SU-DHL-6 (cell line): ENCODE measurements at regions not wholly inside any gene's neighbourhood (a gene's known extent, or its start where the extent isn't known, plus 50 kb on each side); places are given as distances from the start of the nearest gene placed in this dataset.

Experiments used
- H2AFZ ChIP-seq: fragments of 200-600 bp; sonication (generic); 2 replicates; pipeline ENCODE4 v1.6.1; 2014; ENCODE audit warnings: low read depth, mild to moderate bottlenecking, moderate library complexity, mixed read lengths, antibody characterized with exemption, low read length; ENCODE audit not compliant: severe bottlenecking
- H3F3A ChIP-seq: fragments of 200-600 bp; shearing (Covaris generic); 2 replicates; pipeline ENCODE4 v1.6.0; 2016; ENCODE audit warnings: antibody characterized with exemption, mild to moderate bottlenecking; ENCODE audit not compliant: insufficient read depth
- H3K27ac ChIP-seq: fragments of 200-600 bp; sonication (generic); 2 replicates; pipeline ENCODE4 v1.5.1; 2016; ENCODE audit warnings: low read depth, mild to moderate bottlenecking, low read length, moderate library complexity, mixed read lengths
- H3K27me3 ChIP-seq: fragments of 200-600 bp; sonication (generic), shearing (Covaris generic); 2 replicates; pipeline ENCODE4 v1.6.0; 2014; ENCODE audit warnings: mild to moderate bottlenecking, low read length
- H3K36me3 ChIP-seq: fragments of 200-600 bp; sonication (generic); 2 replicates; pipeline ENCODE4 v1.6.1; 2014; ENCODE audit warnings: mild to moderate bottlenecking, low read length, mixed read lengths
- H3K4me2 ChIP-seq: fragments of 300-600, 200-600 bp; shearing (Covaris generic), sonication (generic); 2 replicates; pipeline ENCODE4 v1.6.0; 2014; ENCODE audit warnings: low read length, low read depth, mild to moderate bottlenecking; ENCODE audit not compliant: poor library complexity, severe bottlenecking
- H3K4me3 ChIP-seq: fragments of 200-600 bp; sonication (generic); 2 replicates; pipeline ENCODE4 v1.5.1; 2014; ENCODE audit warnings: antibody characterized with exemption, low read length, mild to moderate bottlenecking, mixed read lengths; ENCODE audit not compliant: insufficient read depth, poor library complexity, severe bottlenecking
- H3K79me2 ChIP-seq: fragments of 200-600 bp; sonication (generic); 2 replicates; pipeline ENCODE4 v1.6.1; 2014; ENCODE audit warnings: mild to moderate bottlenecking, low read length, moderate library complexity; ENCODE audit not compliant: insufficient read depth
- H3K9ac ChIP-seq: fragments of 200-600 bp; sonication (generic); 2 replicates; pipeline ENCODE4 v1.7.0; 2014; ENCODE audit warnings: mild to moderate bottlenecking, low read length
- H3K9me2 ChIP-seq: fragments of 200-600 bp; sonication (generic); replicated peaks from 2 replicates; pipeline ENCODE4 v1.6.1; 2014; ENCODE audit warnings: low read length; ENCODE audit not compliant: insufficient read depth
- H3K9me3 ChIP-seq: fragments of 200-600 bp; sonication (generic); 2 replicates; pipeline ENCODE4 v1.6.1; 2014; ENCODE audit warnings: low read length, mixed read lengths; ENCODE audit not compliant: insufficient read depth
- H4K20me1 ChIP-seq: fragments of 200-600 bp; sonication (generic); 2 replicates; pipeline ENCODE4 v1.6.1; 2014; ENCODE audit warnings: low read depth, mild to moderate bottlenecking, antibody characterized with exemption, low read length, moderate library complexity, mixed read lengths
- EZH2phosphoT487 ChIP-seq: fragments of 200-600 bp; sonication (generic), shearing (Covaris generic); conservative IDR thresholded peaks from 2 replicates; pipeline ENCODE4 v1.6.1; 2018; ENCODE audit warnings: mild to moderate bottlenecking, antibody characterized with exemption, low read length, moderate library complexity, mixed read lengths
- TF ChIP-seq, protein P1 (sequence below): fragments of 200-600 bp; sonication (generic); IDR thresholded peaks from one replicate; pipeline ENCODE4 v1.5.1; 2017; ENCODE audit warnings: antibody characterized with exemption, mild to moderate bottlenecking, low read length, moderate library complexity; ENCODE audit not compliant: insufficient read depth, poor library complexity, severe bottlenecking

DNA sequence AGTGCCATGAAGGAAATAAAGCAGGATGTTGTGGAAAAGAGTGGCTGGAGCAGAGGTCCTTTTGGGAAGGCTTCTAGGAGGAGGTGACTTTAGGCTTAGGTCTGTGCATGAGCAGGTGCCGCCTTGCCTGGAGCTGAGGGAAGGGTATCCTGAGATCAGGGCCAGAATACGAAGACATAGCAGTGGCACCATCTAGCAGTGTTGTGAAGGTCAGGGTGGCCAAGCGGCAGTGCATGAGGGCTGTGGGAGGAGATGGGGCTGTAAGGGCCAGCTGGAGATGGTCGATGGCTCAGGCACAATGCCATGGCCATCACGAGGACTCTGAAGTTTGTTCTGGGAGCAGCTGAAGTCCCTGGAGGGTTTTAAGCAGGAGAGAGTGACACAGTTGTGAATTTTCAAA, 219.5 kb downstream of the PTPRU start:
- no peak overlapping the region for H3K4me3 ChIP-seq

DNA sequence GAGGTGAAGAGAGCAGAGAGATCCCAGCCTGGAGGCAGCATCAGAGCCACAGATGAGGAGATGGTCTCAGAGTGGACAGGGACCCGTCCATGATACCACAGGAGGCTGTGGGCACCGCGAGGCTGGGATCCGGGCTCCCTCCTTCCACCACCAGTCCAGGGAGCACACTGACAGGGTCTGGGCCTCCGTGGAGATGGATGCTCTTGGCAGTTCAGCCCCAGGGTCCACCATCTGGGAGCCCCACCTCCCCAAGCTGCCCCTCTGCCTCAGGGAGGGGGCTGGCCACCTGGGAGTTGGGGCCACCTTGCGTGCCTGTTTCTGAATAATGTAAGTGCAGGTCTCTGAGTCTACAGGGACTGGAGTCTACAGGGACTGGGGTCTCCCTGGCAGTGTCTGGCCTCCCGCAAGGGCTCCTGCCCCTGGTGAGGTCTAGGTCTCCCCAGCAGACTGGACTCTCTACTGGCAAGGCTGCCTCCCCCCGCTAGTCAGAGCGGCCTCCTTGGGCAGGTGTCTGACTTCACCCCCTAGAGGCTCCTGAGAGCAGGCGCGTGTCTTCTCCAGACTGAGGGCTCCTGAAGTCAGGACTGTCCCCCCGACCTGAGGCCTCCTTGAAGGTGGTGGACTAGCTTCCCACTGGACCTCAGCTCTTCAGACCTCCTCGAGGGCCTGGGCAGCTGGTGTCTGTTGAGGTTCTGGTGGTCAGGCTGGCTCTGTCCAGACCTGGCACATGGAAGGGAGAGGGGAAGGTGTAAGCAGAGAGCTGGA, 218.5 kb downstream of the PTPRU start:
- H3F3A ChIP-seq: no peaks in the 10 kb centered on the region
- H4K20me1 ChIP-seq: no peaks in the 10 kb centered on the region

More for the DNA sequence above, 219.5 kb downstream of the PTPRU start:
- no peak overlapping the region for H3K4me2 ChIP-seq
- no peaks in the 10 kb centered on the region for H4K20me1 ChIP-seq
- no peaks in the 10 kb centered on the region for H3K9me2 ChIP-seq
- no peaks in the 10 kb centered on the region for H3K36me3 ChIP-seq
- H3K27me3 ChIP-seq: no peaks in the 10 kb centered on the region
- no peak overlapping the region for H3K9ac ChIP-seq
- H3F3A ChIP-seq: no peaks in the 10 kb centered on the region
- no peak overlapping the region for H3K27ac ChIP-seq
- no peak overlapping the region for H2AFZ ChIP-seq
- H3K79me2 ChIP-seq: no peaks in the 10 kb centered on the region
- H3K9me3 ChIP-seq: no peaks in the 10 kb centered on the region
- TF ChIP-seq, protein P1, sequence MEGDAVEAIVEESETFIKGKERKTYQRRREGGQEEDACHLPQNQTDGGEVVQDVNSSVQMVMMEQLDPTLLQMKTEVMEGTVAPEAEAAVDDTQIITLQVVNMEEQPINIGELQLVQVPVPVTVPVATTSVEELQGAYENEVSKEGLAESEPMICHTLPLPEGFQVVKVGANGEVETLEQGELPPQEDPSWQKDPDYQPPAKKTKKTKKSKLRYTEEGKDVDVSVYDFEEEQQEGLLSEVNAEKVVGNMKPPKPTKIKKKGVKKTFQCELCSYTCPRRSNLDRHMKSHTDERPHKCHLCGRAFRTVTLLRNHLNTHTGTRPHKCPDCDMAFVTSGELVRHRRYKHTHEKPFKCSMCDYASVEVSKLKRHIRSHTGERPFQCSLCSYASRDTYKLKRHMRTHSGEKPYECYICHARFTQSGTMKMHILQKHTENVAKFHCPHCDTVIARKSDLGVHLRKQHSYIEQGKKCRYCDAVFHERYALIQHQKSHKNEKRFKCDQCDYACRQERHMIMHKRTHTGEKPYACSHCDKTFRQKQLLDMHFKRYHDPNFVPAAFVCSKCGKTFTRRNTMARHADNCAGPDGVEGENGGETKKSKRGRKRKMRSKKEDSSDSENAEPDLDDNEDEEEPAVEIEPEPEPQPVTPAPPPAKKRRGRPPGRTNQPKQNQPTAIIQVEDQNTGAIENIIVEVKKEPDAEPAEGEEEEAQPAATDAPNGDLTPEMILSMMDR: no peak
- no peak for TF ChIP-seq EZH2phosphoT487

DNA sequence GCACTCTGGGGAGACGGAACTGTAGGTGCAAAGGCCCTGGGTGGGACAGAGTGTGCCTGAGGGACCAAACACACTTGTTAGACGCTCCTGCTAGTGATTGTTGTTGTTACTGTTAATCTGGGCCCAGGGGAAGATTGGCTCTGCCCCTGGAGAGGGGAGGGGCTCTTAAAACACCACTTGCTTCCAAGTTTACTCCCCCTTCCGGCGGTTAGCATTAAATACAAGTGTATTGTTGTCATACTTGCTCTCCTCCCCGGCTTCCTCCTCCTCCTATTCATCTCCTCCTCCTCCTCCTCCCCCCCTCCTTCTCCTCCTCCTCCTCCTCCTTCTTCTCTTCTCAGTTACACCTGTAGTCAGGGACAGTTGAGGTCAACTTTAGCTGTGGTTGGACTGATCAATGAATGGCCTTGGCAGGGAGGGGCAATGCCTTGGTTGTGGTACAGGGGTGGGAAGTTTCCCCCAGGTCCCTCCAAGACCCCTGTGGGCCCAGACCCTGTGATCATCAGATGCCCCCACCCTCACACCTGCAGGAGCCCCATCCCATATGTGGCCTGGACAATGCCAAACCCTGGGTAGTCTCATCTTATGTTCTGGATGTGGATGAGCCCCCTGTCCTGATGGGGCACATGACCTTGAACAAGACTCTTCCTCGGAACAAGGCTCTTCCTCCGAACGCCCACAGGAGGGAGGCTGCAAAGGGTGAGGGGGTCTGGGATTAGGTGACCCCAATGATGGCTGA, 217.3 kb downstream of the PTPRU start:
- Histone ChIP-seq H3K9me2 (no peaks in the 10 kb centered on the region), H3K27ac (no peak overlapping the region), H3K27me3 (no peaks in the 10 kb centered on the region), H3K9ac (no peak overlapping the region), H2AFZ (no peak overlapping the region), H4K20me1 (no peaks in the 10 kb centered on the region), H3K36me3 (no peaks in the 10 kb centered on the region), H3K4me3 (no peak overlapping the region), H3K9me3 (no peaks in the 10 kb centered on the region), H3F3A (no peaks in the 10 kb centered on the region), H3K79me2 (no peaks in the 10 kb centered on the region), H3K4me2 (no peak overlapping the region)
- TF ChIP-seq, protein P1: peak; percentile 23
- no peak for TF ChIP-seq EZH2phosphoT487

More for the DNA sequence above, 218.5 kb downstream of the PTPRU start:
- H3K27ac ChIP-seq: no peak overlapping the region
- no peaks in the 10 kb centered on the region for H3K36me3 ChIP-seq
- H3K9me2 ChIP-seq: no peaks in the 10 kb centered on the region
- H2AFZ ChIP-seq: no peak overlapping the region
- TF ChIP-seq, protein P1: no peak
- TF ChIP-seq EZH2phosphoT487: no peak
- no peaks in the 10 kb centered on the region for H3K27me3 ChIP-seq
- H3K79me2 ChIP-seq: no peaks in the 10 kb centered on the region
- no peak overlapping the region for H3K4me3 ChIP-seq
- no peaks in the 10 kb centered on the region for H3K9me3 ChIP-seq
- H3K9ac ChIP-seq: no peak overlapping the region
- H3K4me2 ChIP-seq: no peak overlapping the region
